ENCODE measurements at regions not wholly inside any gene's neighbourhood (a gene's known extent, or its start where the extent isn't known, plus 50 kb on each side); places are given as distances from the start of the nearest gene placed in this dataset.
"Not testable (repeated sequence)": the region's sequence is repeated elsewhere in the genome, so short reads cannot be mapped to it uniquely, and the experiment has no call there.

GRCh38 chr2:158866082-158866481 lies 71.0 kb downstream of the DAPL1 start:
- H3K36me3 ChIP-seq; H3K4me3 ChIP-seq (ENCODE audit: low read depth, low read length); H3K27me3 ChIP-seq (ENCODE audit: insufficient read depth, low read depth, severe bottlenecking); DNase-seq; H3K9me3 ChIP-seq (ENCODE audit: severe bottlenecking); H3K27ac ChIP-seq: not testable (repeated sequence)

- H3K27ac ChIP-seq; DNase-seq; H3K9me3 ChIP-seq (ENCODE audit: severe bottlenecking): not testable (repeated sequence)
Measured at GRCh38 chr2:158867531-158868191, 72.5 kb downstream of the DAPL1 start.

GRCh38 chr2:158868386-158868785 lies 73.3 kb downstream of the DAPL1 start:
- not testable (repeated sequence) for H3K27ac ChIP-seq; DNase-seq; H3K4me3 ChIP-seq (ENCODE audit: low read depth, low read length); H3K9me3 ChIP-seq (ENCODE audit: severe bottlenecking); H3K27me3 ChIP-seq (ENCODE audit: insufficient read depth, low read depth, severe bottlenecking); H3K36me3 ChIP-seq

More at GRCh38 chr2:158867531-158868191, 72.5 kb downstream of the DAPL1 start:
- H3K4me3 ChIP-seq (ENCODE audit: low read depth, low read length); H3K27me3 ChIP-seq (ENCODE audit: insufficient read depth, low read depth, severe bottlenecking); H3K36me3 ChIP-seq: not testable (repeated sequence)

GRCh38 chr2:158869122-158869521 lies 74.0 kb downstream of the DAPL1 start:
- H3K4me3 ChIP-seq (ENCODE audit: low read depth, low read length); H3K27ac ChIP-seq; H3K9me3 ChIP-seq (ENCODE audit: severe bottlenecking); H3K36me3 ChIP-seq; DNase-seq; H3K27me3 ChIP-seq (ENCODE audit: insufficient read depth, low read depth, severe bottlenecking): not testable (repeated sequence)

- not testable (repeated sequence) for H3K4me3 ChIP-seq (ENCODE audit: low read depth, low read length); H3K9me3 ChIP-seq (ENCODE audit: severe bottlenecking); H3K36me3 ChIP-seq; H3K27ac ChIP-seq; DNase-seq; H3K27me3 ChIP-seq (ENCODE audit: insufficient read depth, low read depth, severe bottlenecking)
Measured at GRCh38 chr2:158869609-158870008, 74.5 kb downstream of the DAPL1 start.

- no peak overlapping the region for H3K4me3 ChIP-seq (ENCODE audit: low read depth, low read length)
- DNase-seq: no peak
- H3K36me3 ChIP-seq: no peaks in the 10 kb centered on the region
- no peak for TF ChIP-seq CTCF (IDR thresholded peaks at IDR 0.05; ENCODE audit: low read depth, low read length)
- no peaks in the 10 kb centered on the region for H3K9me3 ChIP-seq (ENCODE audit: severe bottlenecking)
- H3K27me3 ChIP-seq (ENCODE audit: insufficient read depth, low read depth, severe bottlenecking): no peaks in the 10 kb centered on the region
- H3K27ac ChIP-seq: no peak overlapping the region
Measured at GRCh38 chr2:158878003-158878402, 82.9 kb downstream of the DAPL1 start.

GRCh38 chr2:158879229-158879903 lies 84.2 kb downstream of the DAPL1 start:
- no peak for DNase-seq
- Histone ChIP-seq H3K9me3 (ENCODE audit: severe bottlenecking) (no peaks in the 10 kb centered on the region), H3K27ac (no peak overlapping the region), H3K4me3 (ENCODE audit: low read depth, low read length) (no peak overlapping the region), H3K36me3 (no peaks in the 10 kb centered on the region), H3K27me3 (ENCODE audit: insufficient read depth, low read depth, severe bottlenecking) (no peaks in the 10 kb centered on the region)
- no peak for TF ChIP-seq CTCF (IDR thresholded peaks at IDR 0.05; ENCODE audit: low read depth, low read length)

- no peak for TF ChIP-seq CTCF (IDR thresholded peaks at IDR 0.05; ENCODE audit: low read depth, low read length)
- Histone ChIP-seq H3K27me3 (ENCODE audit: insufficient read depth, low read depth, severe bottlenecking) (no peaks in the 10 kb centered on the region), H3K9me3 (ENCODE audit: severe bottlenecking) (no peaks in the 10 kb centered on the region), H3K27ac (no peak overlapping the region), H3K4me3 (ENCODE audit: low read depth, low read length) (no peak overlapping the region), H3K36me3 (no peaks in the 10 kb centered on the region)
- DNase-seq: no peak
Measured at GRCh38 chr2:158882297-158882696, 86.1 kb upstream of the TANC1 start.

- not testable (repeated sequence) for H3K36me3 ChIP-seq; H3K9me3 ChIP-seq (ENCODE audit: severe bottlenecking); DNase-seq
Measured at GRCh38 chr2:158884552-158884951, 83.9 kb upstream of the TANC1 start.

GRCh38 chr2:158885018-158885678 lies 83.3 kb upstream of the TANC1 start:
- not testable (repeated sequence) for H3K27ac ChIP-seq; H3K4me3 ChIP-seq (ENCODE audit: low read depth, low read length); H3K9me3 ChIP-seq (ENCODE audit: severe bottlenecking); H3K36me3 ChIP-seq; H3K27me3 ChIP-seq (ENCODE audit: insufficient read depth, low read depth, severe bottlenecking); DNase-seq

More at GRCh38 chr2:158884552-158884951, 83.9 kb upstream of the TANC1 start:
- not testable (repeated sequence) for H3K27ac ChIP-seq; H3K27me3 ChIP-seq (ENCODE audit: insufficient read depth, low read depth, severe bottlenecking); H3K4me3 ChIP-seq (ENCODE audit: low read depth, low read length)

GRCh38 chr2:158885679-158886050 lies 82.8 kb upstream of the TANC1 start:
- not testable (repeated sequence) for H3K27me3 ChIP-seq (ENCODE audit: insufficient read depth, low read depth, severe bottlenecking); H3K9me3 ChIP-seq (ENCODE audit: severe bottlenecking); H3K4me3 ChIP-seq (ENCODE audit: low read depth, low read length); DNase-seq; H3K27ac ChIP-seq; H3K36me3 ChIP-seq

All from WERI-Rb-1 (cell line).